ENCODE measurements at regions not wholly inside any gene's neighbourhood (a gene's known extent, or its start where the extent isn't known, plus 50 kb on each side); places are given as distances from the start of the nearest gene placed in this dataset.

- peaks cover 0 to 39% (median under 1%) of the 10 kb centered on the region in 9 donors for H3K27me3 ChIP-seq
- peaks cover 0 to 8% (median 0%) of the 10 kb centered on the region in 12 donors for H3K9me3 ChIP-seq
- no peaks in the 10 kb centered on the region for H3K36me3 ChIP-seq
- ATAC-seq (no peak), DNase-seq (no peak)
- H3K27ac ChIP-seq, result no peak overlapping the region
- TF ChIP-seq POLR2A (IDR thresholded peaks at IDR 0.05), result no peak
- TF ChIP-seq, protein P1, sequence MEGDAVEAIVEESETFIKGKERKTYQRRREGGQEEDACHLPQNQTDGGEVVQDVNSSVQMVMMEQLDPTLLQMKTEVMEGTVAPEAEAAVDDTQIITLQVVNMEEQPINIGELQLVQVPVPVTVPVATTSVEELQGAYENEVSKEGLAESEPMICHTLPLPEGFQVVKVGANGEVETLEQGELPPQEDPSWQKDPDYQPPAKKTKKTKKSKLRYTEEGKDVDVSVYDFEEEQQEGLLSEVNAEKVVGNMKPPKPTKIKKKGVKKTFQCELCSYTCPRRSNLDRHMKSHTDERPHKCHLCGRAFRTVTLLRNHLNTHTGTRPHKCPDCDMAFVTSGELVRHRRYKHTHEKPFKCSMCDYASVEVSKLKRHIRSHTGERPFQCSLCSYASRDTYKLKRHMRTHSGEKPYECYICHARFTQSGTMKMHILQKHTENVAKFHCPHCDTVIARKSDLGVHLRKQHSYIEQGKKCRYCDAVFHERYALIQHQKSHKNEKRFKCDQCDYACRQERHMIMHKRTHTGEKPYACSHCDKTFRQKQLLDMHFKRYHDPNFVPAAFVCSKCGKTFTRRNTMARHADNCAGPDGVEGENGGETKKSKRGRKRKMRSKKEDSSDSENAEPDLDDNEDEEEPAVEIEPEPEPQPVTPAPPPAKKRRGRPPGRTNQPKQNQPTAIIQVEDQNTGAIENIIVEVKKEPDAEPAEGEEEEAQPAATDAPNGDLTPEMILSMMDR (IDR thresholded peaks at IDR 0.05), result no peak
- whole genome bisulfite sequencing, 4 donors, result 81 to 88% (median 85%) methylated on average over 4 to 9 of the region's 9 CpGs
- no peak overlapping the region for H3K4me3 ChIP-seq
- H3K4me1 ChIP-seq, result no peaks in the 10 kb centered on the region
- intact Hi-C loops (cut with DNase I), result no loop called here
These were observed 205.3 kb upstream of the B3GAT1 start for GRCh38 chr11:134617360-134617759.

DNA sequence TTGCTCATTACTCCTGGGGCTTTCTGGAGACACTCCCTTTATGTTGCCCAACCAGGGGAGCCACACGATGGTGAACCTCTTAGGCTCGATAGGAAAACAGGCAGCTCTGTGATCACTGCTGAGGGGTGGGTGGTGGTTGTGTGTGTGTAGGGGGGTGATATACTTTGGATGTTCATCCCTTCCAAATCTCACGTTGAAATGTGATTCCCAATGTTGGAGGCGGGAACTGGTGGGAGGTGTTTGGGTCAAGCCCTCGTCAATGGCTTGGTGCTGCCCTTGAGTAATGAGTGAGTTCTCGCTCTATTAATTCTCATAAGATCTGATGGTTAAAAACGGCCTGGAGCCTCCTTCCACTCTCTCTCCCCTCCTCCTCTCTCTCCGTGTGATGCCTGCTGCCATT lies 204.0 kb upstream of the B3GAT1 start:
- H3K9me3 ChIP-seq, result peaks cover 0 to 8% (median 0%) of the 10 kb centered on the region in 12 donors
- no peak for DNase-seq
- ATAC-seq, result no peak
- TF ChIP-seq, protein P1 (IDR thresholded peaks at IDR 0.05), result no peak
- TF ChIP-seq POLR2A (IDR thresholded peaks at IDR 0.05), result no peak
- intact Hi-C loops (cut with DNase I), result no loop called here
- no peak overlapping the region for H3K27ac ChIP-seq
- H3K4me1 ChIP-seq, result no peaks in the 10 kb centered on the region
- WGBS, 4 donors, result 77 to 81% (median 78%) methylated on average over 8 of the region's 8 CpGs
- no peak overlapping the region for H3K4me3 ChIP-seq
- no peaks in the 10 kb centered on the region for H3K36me3 ChIP-seq
- H3K27me3 ChIP-seq, result peaks cover 0 to 43% (median 0%) of the 10 kb centered on the region in 9 donors

GRCh38 chr11:134615041-134615615 lies 203.1 kb upstream of the B3GAT1 start:
- peaks cover 0 to 44% (median 4%) of the 10 kb centered on the region in 9 donors for H3K27me3 ChIP-seq
- no peak for DNase-seq
- 64 to 82% (median 76%) methylated on average over 5 of the region's 5 CpGs for WGBS, 4 donors
- H3K36me3 ChIP-seq, result no peaks in the 10 kb centered on the region
- H3K4me3 ChIP-seq, result no peak overlapping the region
- intact Hi-C loops (cut with DNase I), result no loop called here
- H3K27ac ChIP-seq, result no peak overlapping the region
- no peak for ATAC-seq
- TF ChIP-seq, protein P1 (IDR thresholded peaks at IDR 0.05), result no peak
- TF ChIP-seq POLR2A (IDR thresholded peaks at IDR 0.05), result no peak
- no peaks in the 10 kb centered on the region for H3K4me1 ChIP-seq
- peaks cover 0 to 8% (median 0%) of the 10 kb centered on the region in 12 donors for H3K9me3 ChIP-seq

- no peak for ATAC-seq
- no peak for TF ChIP-seq POLR2A (IDR thresholded peaks at IDR 0.05)
- TF ChIP-seq, protein P1 (IDR thresholded peaks at IDR 0.05), result no peak
- Histone ChIP-seq H3K4me3 (no peak overlapping the region), H3K4me1 (no peaks in the 10 kb centered on the region), H3K27me3 (peaks cover 0 to 53% (median 4%) of the 10 kb centered on the region in 9 donors), H3K27ac (no peak overlapping the region), H3K9me3 (peaks cover 0 to 8% (median 0%) of the 10 kb centered on the region in 12 donors), H3K36me3 (no peaks in the 10 kb centered on the region)
- no peak for DNase-seq
- WGBS, 4 donors, result 69 to 82% (median 78%) methylated on average over 4 of the region's 4 CpGs
- intact Hi-C loops (cut with DNase I), result no loop called here
These were observed 202.1 kb upstream of the B3GAT1 start for GRCh38 chr11:134614141-134614540.

All from heart left ventricle (tissue), 16 donors.